ENCODE measurements at regions not wholly inside any gene's neighbourhood (a gene's known extent, or its start where the extent isn't known, plus 50 kb on each side); places are given as distances from the start of the nearest gene placed in this dataset.

DNA sequence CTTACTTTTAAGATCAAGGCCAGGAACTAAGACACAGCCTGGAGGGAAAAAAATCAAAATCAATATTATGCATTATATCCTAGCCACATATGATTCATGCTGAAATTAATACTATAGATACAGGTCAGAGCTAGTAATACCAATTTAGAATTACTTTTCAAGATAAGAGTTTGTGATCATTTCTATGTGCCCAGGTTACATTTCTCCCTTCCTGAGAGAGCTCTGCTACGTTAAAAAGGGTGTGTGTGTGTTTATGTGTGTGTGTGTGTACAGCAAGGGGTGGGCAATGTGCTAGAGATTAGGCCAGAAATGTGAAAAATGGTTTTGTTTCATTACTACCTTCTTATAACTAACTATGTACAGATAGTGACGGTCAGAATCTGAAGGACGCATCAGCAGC, 223.9 kb upstream of the FLRT2 start:
- TF ChIP-seq CTCF (IDR thresholded peaks at IDR 0.05), result no peak
- no peak for TF ChIP-seq POLR2A (IDR thresholded peaks at IDR 0.05)
- Histone ChIP-seq H3K27me3 (no peaks in the 10 kb centered on the region), H3K36me3 (replicated peaks in 1 of 2) (no peaks in the 10 kb centered on the region), H3K4me1 (replicated peaks in 1 of 2) (no peaks in the 10 kb centered on the region), H3K4me3 (no peak overlapping the region), H3K9me3 (replicated peaks in 1 of 3) (no peaks in the 10 kb centered on the region), H3K27ac (no peak overlapping the region)
- intact Hi-C loops (cut with DNase I), result no loop called here
- DNase-seq, result no peak
- WGBS, 4 donors, result 88 to 93% (median 90%) methylated on average over 3 of the region's 3 CpGs

- no peak for DNase-seq
- intact Hi-C loops (cut with DNase I), result no loop called here
- WGBS, 4 donors, result 36 to 56% (median 51%) methylated on average over 8 of the region's 8 CpGs
- no peaks in the 10 kb centered on the region for H3K4me1 ChIP-seq (replicated peaks in 1 of 2)
- H3K27ac ChIP-seq, result no peak overlapping the region
- H3K36me3 ChIP-seq (replicated peaks in 1 of 2), result no peaks in the 10 kb centered on the region
- H3K4me3 ChIP-seq, result no peak overlapping the region
- H3K27me3 ChIP-seq, result no peaks in the 10 kb centered on the region
- TF ChIP-seq CTCF (IDR thresholded peaks at IDR 0.05), result no peak
- TF ChIP-seq POLR2A (IDR thresholded peaks at IDR 0.05), result no peak
- H3K9me3 ChIP-seq (replicated peaks in 1 of 3), result no peaks in the 10 kb centered on the region
These were observed 221.2 kb upstream of the FLRT2 start for GRCh38 chr14:85308531-85309300.

DNA sequence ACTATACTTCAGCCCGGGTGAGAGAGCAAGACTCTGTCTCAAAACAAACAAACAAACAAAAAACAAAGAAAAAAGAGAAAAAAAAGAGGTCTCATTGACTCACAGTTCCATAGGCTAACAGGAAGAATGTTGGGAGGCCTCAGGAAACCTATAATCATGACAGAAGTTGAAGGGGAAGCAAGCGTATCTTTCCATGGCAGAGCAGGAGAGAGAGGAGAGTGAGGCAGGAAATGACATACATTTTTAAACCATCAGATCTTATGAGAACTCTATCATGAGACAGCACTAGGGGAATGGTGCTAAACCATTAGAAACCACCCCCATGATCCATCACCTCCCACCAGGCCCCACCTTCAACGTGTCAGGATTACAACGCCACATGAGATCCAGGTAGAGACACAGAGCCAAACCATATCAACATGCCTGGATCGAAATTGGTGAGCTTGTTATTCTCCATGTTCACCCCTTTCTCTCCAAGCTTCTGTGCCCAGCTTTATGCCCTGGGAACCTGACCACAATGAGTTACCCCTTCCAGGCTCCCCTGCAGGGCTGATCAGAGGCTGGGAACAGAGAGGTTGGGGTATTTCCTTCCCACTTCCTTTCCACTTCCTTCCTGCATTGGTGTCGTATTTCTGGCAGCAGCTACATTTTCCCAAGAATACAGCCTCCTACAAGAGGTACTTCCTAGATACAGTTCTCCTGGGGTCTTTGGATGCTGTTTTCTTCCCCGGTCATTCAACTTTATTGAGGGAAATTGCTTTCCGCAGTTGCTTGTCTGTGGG, 219.3 kb upstream of the FLRT2 start:
- Histone ChIP-seq H3K4me1 (replicated peaks in 1 of 2) (no peaks in the 10 kb centered on the region), H3K36me3 (replicated peaks in 1 of 2) (no peaks in the 10 kb centered on the region), H3K9me3 (replicated peaks in 1 of 3) (no peaks in the 10 kb centered on the region), H3K27ac (no peak overlapping the region), H3K27me3 (no peaks in the 10 kb centered on the region), H3K4me3 (no peak overlapping the region)
- no peak for DNase-seq
- WGBS, 4 donors, result 82 to 90% (median 88%) methylated on average over 8 of the region's 8 CpGs
- no peak for TF ChIP-seq POLR2A (IDR thresholded peaks at IDR 0.05)
- no peak for TF ChIP-seq CTCF (IDR thresholded peaks at IDR 0.05)
- intact Hi-C loops (cut with DNase I), result no loop called here

GRCh38 chr14:85313560-85314207, 216.3 kb upstream of the FLRT2 start:
- no peak for TF ChIP-seq POLR2A (IDR thresholded peaks at IDR 0.05)
- TF ChIP-seq CTCF (IDR thresholded peaks at IDR 0.05), result no peak
- no peak overlapping the region for H3K4me3 ChIP-seq

More at GRCh38 chr14:85313560-85314207, 216.3 kb upstream of the FLRT2 start:
- Histone ChIP-seq H3K36me3 (replicated peaks in 1 of 2) (no peaks in the 10 kb centered on the region), H3K9me3 (replicated peaks in 1 of 3) (no peaks in the 10 kb centered on the region), H3K4me1 (replicated peaks in 1 of 2) (no peaks in the 10 kb centered on the region), H3K27me3 (no peaks in the 10 kb centered on the region), H3K27ac (no peak overlapping the region)
- intact Hi-C loops (cut with DNase I), result no loop called here
- 82 to 94% (median 87%) methylated on average over 2 of the region's 2 CpGs for WGBS, 4 donors
- DNase-seq, result no peak
